Anterior cingulate cortex (tissue), 58 donors: ENCODE measurements at regions not wholly inside any gene's neighbourhood (a gene's known extent, or its start where the extent isn't known, plus 50 kb on each side); places are given as distances from the start of the nearest gene placed in this dataset.
"Not testable (repeated sequence)": the region's sequence is repeated elsewhere in the genome, so short reads cannot be mapped to it uniquely, and the experiment has no call there.

Experiments used
- DNase-seq, 58 donors: peaks; one replicate each; lab custom pipeline; 2025; lab: John Stamatoyannopoulos, UW

DNA sequence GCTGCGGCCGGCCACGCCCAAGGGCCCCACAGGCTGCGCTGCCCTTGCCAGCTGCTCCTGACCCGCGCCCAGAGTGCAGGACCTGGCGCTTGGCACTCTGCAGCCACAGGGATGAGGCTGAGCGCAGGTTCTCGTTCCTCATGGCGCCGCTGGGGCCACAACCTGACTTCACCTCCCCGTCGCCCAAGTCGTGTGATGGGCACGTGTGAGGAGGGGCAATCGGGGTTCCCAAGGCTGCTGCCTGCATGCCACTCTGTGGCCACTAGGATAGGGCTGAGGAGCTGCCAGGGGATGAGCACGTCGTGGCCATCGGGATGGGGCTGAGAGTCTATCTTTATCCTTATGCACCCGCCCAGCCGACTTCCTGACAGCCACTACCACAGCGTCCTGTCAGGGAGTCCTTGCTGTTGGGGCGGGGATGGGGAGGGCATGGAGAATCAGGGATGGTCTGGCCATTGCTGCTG, 1890.0 kb upstream of the CDH9 start:
- not testable (repeated sequence) for DNase-seq

DNA sequence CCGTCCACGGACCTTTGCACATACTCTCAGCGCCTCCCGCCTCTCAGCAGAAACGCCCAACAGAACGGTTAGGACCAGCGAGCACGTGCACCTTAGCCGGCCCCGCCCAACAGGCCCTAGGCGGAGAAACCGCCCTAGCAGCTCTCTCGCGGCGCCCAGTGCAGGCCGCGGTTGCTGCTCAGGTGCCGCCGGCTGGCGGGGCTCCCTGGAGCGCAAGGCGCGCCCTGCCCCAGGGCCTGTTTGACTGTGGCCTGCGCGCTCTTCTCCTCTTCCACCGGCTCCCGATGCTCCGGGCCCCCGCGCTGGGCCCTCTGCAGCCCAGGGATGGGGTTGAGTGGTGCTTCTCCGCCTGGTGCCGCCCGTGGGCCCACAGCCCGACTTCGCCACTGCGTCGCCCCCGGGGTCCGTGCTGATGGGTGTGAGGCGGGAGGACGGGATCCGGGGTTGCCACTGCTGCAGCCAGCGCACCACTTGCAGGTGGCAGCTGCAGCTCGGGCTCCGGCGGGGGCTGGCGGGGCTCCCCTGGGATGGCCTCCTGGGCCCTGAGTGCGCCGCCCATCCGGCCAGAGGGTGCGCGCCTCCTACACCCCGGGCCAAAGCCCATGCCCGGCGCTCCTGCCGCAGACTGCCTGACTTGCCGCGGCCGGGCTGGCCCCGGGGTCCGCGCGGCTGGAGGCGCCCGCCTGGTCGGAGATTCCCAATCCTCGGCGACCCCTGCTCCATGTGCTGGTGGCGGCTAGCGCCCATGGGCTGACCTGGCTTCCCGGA, 1889.4 kb upstream of the CDH9 start:
- peak in 2 of 58 donors; percentile 8 to 12 for DNase-seq

DNA sequence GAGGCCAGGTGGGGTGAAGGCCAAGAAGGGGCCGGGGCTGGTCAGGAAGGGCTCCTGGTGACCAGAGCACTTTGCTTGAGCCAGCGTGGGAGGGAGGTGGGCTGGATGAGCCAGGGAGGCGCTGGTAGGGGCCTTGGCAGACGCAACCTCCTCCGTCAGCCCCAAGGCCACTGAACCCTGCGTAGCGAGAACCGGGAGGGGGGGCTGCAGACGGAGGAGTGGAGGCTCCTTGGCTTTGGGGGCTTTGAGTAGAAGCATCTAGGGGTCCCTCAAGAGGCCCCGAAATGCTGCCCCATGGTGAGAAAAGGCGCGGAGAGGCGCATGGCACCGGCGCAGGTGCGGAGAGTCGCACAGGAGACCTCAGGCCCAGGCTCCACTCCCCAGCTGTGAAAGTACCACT, 1888.0 kb upstream of the CDH9 start:
- no peak for DNase-seq

DNA sequence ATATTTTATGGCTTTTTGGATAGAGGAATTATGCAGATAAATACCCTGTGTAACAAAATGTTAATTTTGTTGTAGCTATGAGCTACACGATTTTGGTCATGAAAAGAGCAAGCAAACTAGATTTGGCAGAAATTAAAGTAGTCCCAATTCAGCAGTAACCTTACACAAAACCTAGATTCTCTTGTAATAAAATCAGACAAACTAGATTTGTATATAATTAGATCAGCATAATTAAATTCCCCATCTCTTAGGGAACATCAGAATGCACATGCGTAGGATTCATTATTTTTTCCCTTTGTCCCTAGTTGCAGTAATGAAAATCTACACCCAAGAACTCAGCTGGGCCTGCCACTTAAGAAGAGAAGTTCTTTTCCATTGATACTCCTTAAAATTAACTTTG, 1879.2 kb upstream of the CDH9 start:
- no peak for DNase-seq

DNA sequence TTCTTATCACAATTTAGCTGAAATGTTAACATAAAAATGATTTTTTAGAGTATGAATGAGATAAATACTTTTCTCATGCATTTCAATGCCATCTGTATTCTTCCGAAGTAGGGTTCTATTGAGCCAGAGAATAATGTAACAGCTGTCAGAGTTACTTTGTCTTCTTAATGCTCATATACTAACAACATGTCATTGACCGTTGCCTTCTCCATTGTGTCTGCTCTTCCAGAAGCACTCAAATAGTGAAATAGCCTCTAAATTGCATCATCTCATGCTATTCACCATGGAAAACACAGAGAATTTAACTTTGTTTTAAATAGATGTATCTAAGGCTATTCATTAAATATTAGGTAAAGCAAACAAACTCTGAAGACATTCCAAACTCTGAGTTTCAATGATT, 1875.9 kb upstream of the CDH9 start:
- no peak for DNase-seq

DNA sequence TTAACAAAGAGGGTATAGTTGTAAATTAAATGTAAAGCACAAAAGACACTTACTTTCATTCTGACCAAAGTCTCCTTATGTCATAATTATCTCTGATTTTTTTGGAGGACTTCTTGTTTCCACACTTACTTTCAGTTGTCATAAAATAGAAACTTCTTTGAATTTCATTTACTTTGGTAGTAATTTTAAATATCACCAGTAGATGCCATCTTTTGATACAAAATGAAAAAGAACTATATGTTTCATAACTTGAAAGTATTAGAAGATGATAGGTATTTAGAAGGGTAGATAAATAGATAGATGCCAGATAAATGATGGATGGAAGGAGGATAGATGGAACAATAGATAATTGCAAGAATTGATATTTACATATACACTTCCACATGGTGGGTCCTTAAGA, 1865.3 kb upstream of the CDH9 start:
- no peak for DNase-seq

DNA sequence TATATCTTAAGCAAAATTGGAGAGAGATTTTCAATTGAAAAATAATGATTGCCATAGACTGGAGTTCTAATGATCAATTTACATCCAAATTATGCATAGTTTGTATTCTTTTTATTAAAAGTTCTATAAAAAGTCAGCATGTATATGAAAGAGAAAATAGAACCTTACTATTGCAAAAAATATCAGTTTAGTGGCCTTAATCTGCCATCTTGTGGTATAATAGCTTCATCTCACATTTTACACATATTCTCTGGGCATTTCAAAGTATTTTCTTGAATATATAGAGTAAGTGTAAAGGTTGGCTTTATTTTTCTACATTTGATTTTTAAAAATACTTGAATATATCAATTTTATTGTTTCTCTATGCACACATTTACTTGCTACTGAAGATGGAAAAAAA, 1858.6 kb upstream of the CDH9 start:
- no peak for DNase-seq

DNA sequence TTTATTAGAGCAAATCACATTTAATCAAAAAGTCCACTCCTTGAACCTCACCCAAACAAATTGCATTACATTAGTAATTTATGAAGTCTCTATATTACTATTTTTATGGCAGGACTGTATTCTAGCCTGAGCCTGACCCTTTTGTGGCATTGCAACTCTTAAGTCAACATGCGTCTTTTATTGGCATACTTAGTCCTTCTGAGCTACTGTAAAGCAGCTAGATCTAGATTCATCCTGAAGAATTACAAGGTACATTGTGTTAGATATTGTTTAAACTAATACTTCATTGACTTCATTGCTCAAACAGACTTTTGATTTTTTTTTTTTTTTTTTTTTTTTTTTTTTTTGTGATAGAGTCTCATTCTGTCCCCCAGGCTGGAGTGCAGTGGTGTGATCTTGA, 1842.5 kb upstream of the CDH9 start:
- DNase-seq: no peak

DNA sequence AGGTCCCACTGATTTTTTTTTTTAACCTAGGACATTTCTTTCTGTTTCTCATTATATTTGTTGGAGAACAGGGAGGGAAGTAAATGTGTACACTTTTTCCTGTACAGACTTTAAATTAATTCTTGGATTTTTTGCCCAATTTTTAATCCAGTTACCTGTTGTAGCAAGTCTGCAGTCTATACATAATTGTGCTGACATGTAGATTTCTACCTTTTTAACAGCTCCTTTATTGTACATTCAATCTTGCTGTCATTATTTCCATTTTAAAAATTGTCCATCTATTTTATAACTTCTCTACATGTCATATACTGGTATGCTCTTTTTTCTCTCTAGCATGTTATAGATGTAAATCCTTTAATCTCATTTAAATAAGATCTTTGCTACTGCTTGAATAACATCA, 1838.7 kb upstream of the CDH9 start:
- DNase-seq: no peak

DNA sequence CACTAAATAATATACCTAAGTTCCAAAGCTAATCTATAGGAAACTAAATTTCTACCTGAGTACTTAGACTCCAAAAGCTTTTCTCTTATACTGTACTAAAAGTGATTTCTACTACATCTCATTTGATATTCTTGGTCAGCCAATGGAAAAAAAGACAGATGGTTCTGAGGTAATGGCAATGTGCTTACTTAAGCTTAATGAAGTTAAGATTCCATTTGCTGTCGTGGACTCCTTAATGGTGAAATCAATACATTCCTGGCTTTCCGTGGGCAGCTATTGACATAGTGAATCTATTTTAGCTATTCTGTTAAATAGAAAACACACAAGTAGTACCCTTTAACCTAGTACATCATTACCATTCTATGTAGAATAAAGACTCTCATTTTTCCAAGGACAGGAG, 1825.6 kb upstream of the CDH9 start:
- no peak for DNase-seq

DNA sequence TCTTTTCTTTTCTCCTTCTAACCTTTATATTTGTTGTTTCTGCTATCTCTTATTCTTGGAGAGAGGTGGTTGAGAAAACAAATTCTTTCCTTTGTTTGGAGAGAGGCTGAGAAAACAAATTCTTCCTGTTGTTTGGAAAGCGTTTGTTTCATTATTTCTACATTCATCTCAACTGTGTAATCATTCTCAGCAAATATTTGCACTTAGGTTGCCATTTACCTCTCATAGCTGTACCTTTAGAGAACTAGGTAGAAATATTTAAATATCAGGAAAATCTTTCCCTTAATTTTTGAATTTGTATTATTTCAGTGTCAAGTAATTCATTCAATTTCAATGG, 1824.4 kb upstream of the CDH9 start:
- DNase-seq: no peak

DNA sequence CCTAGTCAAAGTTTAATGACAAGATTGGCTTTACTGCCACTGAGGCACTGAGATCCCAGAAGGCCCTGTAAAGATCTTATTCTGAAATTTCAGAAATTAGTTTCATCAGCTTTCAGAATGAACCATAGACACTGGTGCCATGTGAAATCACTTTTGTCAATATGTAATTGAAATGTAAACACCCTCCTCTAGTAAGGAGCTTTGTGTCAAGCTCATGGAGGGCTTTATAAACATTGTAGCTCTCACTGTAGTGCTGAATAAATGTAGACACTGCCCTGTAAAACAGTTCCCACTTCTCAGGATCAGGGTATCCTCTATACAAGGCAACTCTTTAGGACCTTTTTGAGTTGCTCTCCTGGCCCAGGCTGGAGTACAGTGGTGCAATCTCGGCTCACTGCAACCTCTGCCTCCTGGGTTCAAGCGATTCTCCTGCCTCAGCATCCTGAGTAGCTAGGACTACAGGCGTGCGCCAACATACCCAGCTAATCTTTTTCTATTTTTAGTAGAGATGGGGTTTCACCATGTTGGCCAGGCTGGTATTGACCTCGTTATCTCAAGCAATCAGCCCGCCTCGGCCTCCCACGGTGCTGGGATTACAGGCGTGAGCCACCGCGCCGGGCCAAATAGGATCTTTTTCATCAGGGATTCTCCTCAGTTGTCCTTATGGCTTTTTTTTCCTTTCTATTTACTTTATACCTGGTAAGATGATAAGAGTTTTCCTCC, 1823.9 kb upstream of the CDH9 start:
- no peak for DNase-seq

DNA sequence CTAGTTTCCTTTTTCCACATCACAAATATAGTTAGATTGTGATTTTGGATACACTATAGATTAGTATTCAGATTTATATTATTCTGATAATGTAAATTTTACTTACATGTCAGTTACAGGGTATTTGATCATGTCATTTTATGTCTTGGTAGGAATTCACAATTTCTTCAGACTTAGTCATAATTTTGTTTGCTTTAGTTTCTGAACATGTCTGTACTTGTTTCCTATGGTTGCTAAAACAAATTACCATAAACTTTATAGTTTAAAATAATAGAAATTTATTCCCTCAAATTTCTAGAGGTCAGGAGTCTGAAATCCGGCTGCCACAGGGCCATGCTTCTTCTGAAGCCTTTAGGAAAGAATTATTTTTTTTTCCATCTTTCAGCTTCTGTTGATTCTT, 1817.2 kb upstream of the CDH9 start:
- no peak for DNase-seq

DNA sequence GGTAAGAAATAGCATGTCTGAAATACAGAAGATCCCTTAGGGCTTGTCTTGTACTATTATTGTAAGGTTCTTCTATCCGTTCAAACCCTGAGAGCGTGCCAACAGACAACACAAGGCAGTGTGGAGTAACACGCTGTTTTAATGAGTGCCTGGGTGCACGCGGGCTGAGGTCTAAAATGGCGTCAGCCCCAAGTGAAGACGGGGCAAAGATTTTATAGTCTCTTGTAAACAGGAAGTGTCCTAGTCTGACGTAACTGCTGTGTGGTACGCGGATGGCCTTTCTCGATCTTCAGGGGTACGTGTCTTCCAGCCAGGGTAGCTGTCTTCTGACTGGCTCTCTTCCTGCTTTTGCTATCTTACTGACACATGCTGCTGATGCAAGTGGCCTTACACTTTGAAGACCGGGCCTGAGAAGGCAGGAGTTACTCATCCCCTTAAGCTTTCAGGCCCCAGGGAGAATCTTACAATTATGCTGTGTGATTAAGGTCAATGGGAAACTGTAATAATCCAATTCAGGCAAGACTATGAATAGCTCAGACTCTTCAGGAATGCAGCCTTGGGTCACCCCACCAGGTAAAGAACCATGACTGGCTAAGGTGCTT, 1812.0 kb upstream of the CDH9 start:
- DNase-seq: no peak

DNA sequence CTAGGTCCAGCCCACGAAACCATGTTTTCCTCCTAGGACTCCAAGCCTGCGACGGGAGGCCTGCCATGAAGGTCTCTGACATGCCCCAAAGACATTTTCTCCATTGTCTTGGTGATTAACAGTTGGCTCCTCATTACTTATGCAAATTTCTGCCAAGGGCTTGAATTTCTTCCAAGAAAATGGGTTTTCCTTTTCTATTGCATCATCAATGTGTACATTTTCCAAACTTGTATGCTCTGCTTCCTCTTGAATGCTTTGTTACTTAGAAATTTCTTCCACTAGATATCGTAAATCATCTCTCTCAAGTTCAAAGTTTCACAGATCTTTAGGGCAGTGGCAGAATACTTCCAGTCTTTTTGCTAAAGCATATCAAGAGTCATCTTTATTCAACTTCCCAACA, 1792.7 kb upstream of the CDH9 start:
- DNase-seq: no peak

DNA sequence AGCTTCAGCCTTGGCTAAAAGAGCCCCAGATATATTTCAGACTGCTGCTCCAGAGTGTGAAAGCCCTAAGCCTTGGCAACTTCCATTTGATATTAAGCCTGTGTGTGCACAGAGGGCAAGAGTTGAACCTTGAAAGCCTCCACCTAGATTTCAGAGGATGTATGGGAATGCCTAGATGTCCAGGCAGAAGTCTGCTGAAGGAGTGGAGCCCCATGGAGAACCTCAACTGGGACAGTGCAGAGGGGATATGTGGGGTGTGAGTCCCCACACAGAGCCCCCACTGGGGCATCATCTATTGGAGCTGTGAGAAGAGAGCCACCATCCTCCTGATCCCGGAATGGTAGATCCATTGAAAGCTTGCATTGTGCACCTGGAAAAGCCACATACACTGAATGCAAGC, 1784.8 kb upstream of the CDH9 start:
- DNase-seq: no peak

DNA sequence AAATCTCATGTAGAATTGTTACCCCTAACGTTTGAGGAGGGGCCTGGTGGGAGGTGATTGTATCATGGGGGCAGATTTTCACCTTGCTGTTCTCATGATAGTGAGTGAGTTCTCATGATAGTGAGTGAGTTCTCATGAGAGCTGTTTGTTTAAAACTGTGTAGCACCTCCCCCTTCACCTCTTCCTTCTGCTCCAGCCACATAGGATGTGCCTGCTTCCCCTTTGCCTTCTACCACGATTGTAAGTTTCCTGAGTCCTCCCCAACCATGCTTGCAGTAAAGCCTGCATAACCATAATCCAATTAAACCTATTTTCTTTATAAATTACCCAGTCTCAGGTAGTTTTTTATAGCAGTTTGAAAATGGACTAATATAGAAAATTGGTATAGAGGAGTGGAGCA, 1783.7 kb upstream of the CDH9 start:
- DNase-seq: no peak

DNA sequence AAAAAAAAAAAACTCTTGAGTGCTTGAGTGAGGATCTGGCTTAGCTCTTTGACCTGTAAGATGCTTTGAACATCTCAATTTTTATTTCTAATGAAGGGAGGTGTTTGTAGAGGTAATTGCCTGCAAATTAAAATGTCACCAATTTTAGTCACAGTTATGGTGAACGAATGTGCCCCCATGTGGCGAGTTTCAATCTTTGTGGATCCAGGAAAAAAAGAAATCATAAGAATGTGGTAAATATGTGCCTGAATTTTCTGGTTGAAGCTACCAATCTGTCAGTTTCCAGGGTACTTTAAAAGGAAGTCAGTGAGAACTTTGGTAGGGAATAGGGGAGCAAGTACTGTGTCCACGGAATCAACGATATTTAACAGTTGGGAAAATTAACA, 1772.4 kb upstream of the CDH9 start:
- no peak for DNase-seq

DNA sequence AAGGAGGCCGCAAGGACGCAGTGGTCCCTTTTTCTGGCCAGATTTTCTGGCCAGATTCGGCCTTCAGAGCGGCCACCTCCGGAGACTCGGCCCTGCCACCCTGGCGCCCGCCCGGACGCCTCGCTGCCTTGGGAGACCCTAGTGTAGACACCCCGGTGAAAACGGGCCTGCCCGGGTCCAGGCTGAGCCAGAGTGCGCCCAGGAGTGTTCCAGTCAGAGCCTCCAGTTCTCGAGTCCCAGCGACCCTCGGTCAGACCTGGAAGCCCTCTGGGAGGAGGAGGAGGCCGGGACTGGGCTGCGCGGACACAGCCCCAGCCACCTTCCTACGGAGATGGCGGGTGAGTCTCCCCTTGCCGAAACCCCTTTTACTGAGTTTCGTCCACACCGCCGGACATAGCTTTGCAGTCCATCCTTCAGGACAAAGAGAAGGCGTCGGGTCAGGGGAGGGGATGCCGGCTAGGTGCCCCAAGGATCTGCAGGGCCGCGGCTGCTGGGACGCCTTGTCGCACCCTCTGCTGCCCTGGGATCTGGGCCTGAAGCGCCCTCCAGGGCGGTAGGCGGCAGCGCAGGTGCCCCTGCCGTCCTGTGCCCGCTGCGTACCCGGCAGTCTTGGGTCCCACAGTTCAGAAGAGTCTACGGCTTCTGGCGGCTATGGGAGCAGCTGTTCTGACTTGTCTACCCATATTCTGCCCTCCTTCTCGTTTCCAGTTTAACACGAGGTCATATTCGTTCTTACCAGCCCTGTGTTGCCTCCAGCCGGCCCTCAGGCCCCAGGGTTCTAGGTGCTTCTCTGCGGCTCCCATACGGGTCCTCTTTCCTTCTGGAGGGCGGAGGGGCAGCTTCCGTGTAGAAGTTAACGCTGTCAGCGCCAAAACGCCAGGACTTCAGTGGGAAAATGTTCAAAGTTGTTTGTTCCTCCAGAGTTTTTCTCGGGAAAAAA, 1771.7 kb upstream of the CDH9 start:
- DNase-seq: no peak

DNA sequence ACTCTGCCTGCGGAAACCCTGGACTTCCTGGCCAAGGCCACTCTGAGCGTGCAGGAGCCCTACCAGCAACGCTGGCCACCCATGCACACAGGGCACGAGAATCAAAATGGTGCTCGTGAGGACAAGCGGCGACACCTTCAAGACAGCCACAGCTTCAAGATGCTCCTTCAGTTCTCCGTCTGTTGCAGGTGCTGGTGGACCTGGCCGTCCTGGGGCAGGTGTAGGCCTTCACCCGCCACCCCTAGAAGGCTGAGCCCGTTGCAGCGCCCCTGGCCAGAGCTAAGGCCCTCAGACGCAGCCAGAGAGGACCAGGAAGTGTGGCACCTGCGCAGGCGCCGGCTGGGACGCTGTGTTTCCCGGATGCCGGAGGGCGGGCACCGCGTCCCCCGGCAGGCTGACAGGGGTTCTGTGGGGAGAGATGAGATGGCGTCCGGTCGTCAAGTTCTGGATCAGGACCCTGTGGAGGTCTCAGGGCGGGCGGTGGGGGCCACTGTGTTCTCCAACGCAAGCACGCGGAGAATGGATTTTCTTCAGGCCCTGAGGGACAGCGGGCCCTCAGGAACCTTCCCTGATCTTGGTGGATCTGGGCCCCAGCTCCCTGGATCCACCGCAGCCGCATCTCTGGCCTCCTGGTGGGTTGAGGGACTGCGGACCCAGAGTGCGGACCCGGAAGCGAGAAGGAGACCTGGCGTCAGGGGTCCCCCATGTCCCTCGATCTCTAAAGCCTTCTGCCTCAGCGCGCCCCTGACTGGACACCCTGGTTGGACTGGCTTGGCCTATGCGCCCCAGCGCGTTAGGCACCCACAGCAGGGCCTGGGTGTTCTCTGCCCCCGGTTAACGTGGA, 1770.8 kb upstream of the CDH9 start:
- no peak for DNase-seq
